ENCODE measurements at regions not wholly inside any gene's neighbourhood (a gene's known extent, or its start where the extent isn't known, plus 50 kb on each side); places are given as distances from the start of the nearest gene placed in this dataset.

DNA sequence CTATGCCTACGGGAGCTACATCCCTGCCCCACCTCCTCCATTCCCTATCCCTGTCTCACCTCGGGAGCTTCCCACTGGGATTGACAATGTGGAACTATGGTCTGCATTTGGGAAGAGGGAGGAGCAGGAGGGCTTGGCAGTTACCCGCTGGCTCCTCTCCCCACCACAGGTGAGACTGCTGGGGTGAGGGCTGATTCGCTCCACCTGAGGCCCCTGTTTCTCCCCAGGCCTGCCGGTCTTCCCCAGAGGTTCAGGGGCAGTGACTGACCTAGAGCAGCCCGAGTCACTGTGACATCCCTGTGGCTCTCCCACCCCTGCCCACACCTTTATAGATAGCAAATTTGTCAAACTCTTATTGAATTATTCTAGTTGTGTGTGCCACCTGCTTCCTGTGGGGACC is 252.6 kb downstream of the GLRX3 start:
- Histone ChIP-seq H3K4me1 (no peaks in the 10 kb centered on the region), H3K27ac (no peak overlapping the region), H3K4me3 (no peak overlapping the region), H3K27me3 (no peaks in the 10 kb centered on the region), H3K9me3 (peaks cover 0 to 4% (median 0%) of the 10 kb centered on the region in 4 donors), H3K36me3 (no peaks in the 10 kb centered on the region)
- DNase-seq, result peak in 1 of 2 donors; percentile 6
- no peak for TF ChIP-seq POLR2AphosphoS5 (IDR thresholded peaks at IDR 0.05)
- no peak for TF ChIP-seq EP300 (IDR thresholded peaks at IDR 0.05)
- no peak for TF ChIP-seq POLR2A (IDR thresholded peaks at IDR 0.05)
- no peak for ATAC-seq (ENCODE audit: low FRiP score in 2 of 2)
- WGBS, 2 donors, result 76 to 77% methylated on average over 6 of the region's 6 CpGs

DNA sequence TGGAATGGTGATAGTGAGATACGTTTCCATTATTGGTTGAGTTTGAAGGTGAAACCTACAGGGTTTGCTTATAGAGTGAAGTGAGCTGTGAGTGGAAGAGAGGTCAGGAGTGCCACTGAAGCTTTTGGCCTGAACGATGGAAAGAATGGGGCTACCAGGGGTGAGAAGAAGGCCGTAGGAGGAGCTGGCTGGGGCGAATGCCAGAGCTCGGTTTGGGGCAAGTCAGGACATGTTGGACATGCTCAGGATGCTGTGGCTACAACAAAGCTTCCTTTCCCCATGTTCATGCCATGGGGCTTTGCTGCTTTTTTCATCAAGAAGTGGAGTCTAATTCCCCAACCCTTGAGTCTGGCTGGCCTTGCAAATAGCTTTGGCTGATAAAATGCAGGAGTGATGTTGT is 253.7 kb downstream of the GLRX3 start:
- no peaks in the 10 kb centered on the region for H3K27me3 ChIP-seq
- WGBS, 2 donors, result 68 to 73% methylated on average over 5 of the region's 5 CpGs
- no peak for ATAC-seq (ENCODE audit: low FRiP score in 2 of 2)

DNA sequence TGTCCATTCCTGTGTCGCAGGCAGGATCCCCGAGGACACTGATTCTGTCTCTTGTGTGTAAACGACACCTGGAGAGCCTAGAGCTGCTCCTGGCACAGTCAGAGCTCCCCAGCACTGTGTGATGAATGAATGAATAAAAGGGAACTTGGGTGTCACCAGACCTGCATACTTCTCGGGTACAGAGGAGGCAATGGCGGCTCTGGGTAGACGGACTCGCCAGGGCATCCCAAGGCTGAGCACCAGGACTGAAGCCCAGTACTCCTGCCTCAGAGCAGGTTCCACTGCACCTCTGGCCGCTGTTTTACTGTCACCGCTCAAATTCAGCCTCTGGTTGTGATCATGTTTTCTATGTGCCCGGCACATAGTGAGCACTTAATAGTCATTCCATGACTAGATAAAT is 255.8 kb downstream of the GLRX3 start:
- Histone ChIP-seq H3K9me3 (peaks cover 0 to 34% (median 14%) of the 10 kb centered on the region in 4 donors), H3K36me3 (no peaks in the 10 kb centered on the region), H3K4me1 (no peaks in the 10 kb centered on the region), H3K27ac (no peak overlapping the region), H3K4me3 (no peak overlapping the region), H3K27me3 (no peaks in the 10 kb centered on the region)
- no peak for ATAC-seq (ENCODE audit: low FRiP score in 2 of 2)
- TF ChIP-seq POLR2AphosphoS5 (IDR thresholded peaks at IDR 0.05) (no peak), POLR2A (IDR thresholded peaks at IDR 0.05) (no peak), EP300 (IDR thresholded peaks at IDR 0.05) (no peak)
- TF ChIP-seq, protein P1, sequence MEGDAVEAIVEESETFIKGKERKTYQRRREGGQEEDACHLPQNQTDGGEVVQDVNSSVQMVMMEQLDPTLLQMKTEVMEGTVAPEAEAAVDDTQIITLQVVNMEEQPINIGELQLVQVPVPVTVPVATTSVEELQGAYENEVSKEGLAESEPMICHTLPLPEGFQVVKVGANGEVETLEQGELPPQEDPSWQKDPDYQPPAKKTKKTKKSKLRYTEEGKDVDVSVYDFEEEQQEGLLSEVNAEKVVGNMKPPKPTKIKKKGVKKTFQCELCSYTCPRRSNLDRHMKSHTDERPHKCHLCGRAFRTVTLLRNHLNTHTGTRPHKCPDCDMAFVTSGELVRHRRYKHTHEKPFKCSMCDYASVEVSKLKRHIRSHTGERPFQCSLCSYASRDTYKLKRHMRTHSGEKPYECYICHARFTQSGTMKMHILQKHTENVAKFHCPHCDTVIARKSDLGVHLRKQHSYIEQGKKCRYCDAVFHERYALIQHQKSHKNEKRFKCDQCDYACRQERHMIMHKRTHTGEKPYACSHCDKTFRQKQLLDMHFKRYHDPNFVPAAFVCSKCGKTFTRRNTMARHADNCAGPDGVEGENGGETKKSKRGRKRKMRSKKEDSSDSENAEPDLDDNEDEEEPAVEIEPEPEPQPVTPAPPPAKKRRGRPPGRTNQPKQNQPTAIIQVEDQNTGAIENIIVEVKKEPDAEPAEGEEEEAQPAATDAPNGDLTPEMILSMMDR (IDR thresholded peaks at IDR 0.05), result no peak
- 79 to 84% methylated on average over 10 of the region's 10 CpGs for WGBS, 2 donors
- peak in 1 of 2 donors; percentile 1 for DNase-seq

More for the DNA sequence above, 253.7 kb downstream of the GLRX3 start:
- Histone ChIP-seq H3K4me3 (no peak overlapping the region), H3K4me1 (no peaks in the 10 kb centered on the region), H3K36me3 (no peaks in the 10 kb centered on the region), H3K27ac (no peak overlapping the region), H3K9me3 (peaks cover 0 to 13% (median 0%) of the 10 kb centered on the region in 4 donors)
- no peak for DNase-seq
- TF ChIP-seq, protein P1 (IDR thresholded peaks at IDR 0.05), result no peak
- TF ChIP-seq POLR2AphosphoS5 (IDR thresholded peaks at IDR 0.05), result no peak

DNA sequence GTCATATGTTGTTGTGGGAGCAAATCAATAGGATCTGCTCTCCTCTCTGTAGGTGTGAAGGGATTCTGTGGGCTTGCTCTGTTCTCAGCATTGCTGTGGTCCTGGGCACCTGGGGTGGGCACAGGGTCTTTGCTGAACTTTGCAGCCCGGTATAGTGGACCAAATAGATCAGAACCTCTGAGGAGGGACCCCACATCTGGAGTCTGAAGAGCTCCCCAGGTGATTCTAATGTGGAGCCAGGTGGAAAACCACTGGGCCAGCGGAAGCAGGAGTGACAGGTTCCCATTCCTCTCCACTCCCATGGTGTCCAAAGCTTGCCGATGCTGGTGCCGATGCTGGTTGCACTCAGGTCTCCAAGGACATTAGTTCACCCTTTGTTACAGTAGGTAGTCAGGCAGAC is 257.2 kb downstream of the GLRX3 start:
- ATAC-seq (ENCODE audit: low FRiP score in 2 of 2), result no peak
- DNase-seq, result no peak
- no peak overlapping the region for H3K27ac ChIP-seq
- H3K4me1 ChIP-seq, result no peaks in the 10 kb centered on the region
- H3K27me3 ChIP-seq, result no peaks in the 10 kb centered on the region
- peaks cover 0 to 34% (median 14%) of the 10 kb centered on the region in 4 donors for H3K9me3 ChIP-seq
- H3K36me3 ChIP-seq, result no peaks in the 10 kb centered on the region
- no peak for TF ChIP-seq POLR2A (IDR thresholded peaks at IDR 0.05)
- TF ChIP-seq, protein P1 (IDR thresholded peaks at IDR 0.05), result no peak
- TF ChIP-seq POLR2AphosphoS5 (IDR thresholded peaks at IDR 0.05), result no peak
- no peak for TF ChIP-seq EP300 (IDR thresholded peaks at IDR 0.05)
- 83 to 100% methylated on average over 1 to 4 of the region's 4 CpGs for WGBS, 2 donors
- H3K4me3 ChIP-seq, result no peak overlapping the region

DNA sequence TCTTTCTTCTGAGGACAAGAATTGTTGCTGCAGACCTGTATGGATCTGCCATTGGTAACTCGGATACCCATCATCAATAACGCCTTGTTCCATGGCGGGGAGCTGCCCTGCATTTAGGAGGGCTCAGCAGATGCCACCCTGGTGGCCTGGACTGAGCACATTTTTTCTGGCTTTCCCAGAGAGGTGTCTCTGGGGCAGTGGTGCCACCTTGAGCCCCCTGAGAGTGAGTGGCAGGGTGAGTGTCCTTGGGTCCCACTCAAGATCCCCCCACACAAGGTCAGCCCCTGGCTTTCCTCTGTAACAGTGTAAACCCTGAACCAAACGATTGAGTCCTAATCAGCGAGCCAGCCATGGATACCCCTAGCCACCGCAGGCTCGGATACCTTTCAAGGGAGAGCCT is 258.6 kb downstream of the GLRX3 start:
- Histone ChIP-seq H3K9me3 (peaks cover 0 to 34% (median 14%) of the 10 kb centered on the region in 4 donors), H3K27me3 (no peaks in the 10 kb centered on the region), H3K4me3 (no peak overlapping the region), H3K4me1 (no peaks in the 10 kb centered on the region), H3K27ac (no peak overlapping the region), H3K36me3 (no peaks in the 10 kb centered on the region)
- WGBS, 2 donors, result 47 to 84% methylated on average over 3 to 7 of the region's 7 CpGs
- no peak for TF ChIP-seq POLR2A (IDR thresholded peaks at IDR 0.05)
- TF ChIP-seq POLR2AphosphoS5 (IDR thresholded peaks at IDR 0.05), result no peak
- no peak for TF ChIP-seq EP300 (IDR thresholded peaks at IDR 0.05)
- TF ChIP-seq, protein P1 (IDR thresholded peaks at IDR 0.05), result no peak
- no peak for ATAC-seq (ENCODE audit: low FRiP score in 2 of 2)
- DNase-seq, result peak in 1 of 2 donors; percentile 2
